Duodenal mucosa (tissue), 2 donors: ENCODE measurements at regions not wholly inside any gene's neighbourhood (a gene's known extent, or its start where the extent isn't known, plus 50 kb on each side); places are given as distances from the start of the nearest gene placed in this dataset.

ENCODE experiments used
- H3K27ac ChIP-seq: one replicate; pipeline ENCODE4 v1.7.0; 2013; ENCODE audit warnings: low read depth, low read length
- H3K27me3 ChIP-seq, 2 donors: one replicate each; pipeline ENCODE4 v1.7.0; 2013; ENCODE audit warnings: low read length in 2 of 2, control low read depth in 1 of 2; ENCODE audit not compliant: insufficient read depth in 2 of 2, control insufficient read depth in 1 of 2
- H3K36me3 ChIP-seq, 2 donors: one replicate each; pipeline ENCODE4 v1.7.0; 2013; ENCODE audit warnings: low read length in 2 of 2, control low read depth in 1 of 2; ENCODE audit not compliant: insufficient read depth in 2 of 2, control insufficient read depth in 1 of 2
- H3K4me1 ChIP-seq, 2 donors: one replicate each; pipeline ENCODE4 v1.7.0; 2013; ENCODE audit warnings: low read length in 2 of 2, control low read depth in 1 of 2; ENCODE audit not compliant: insufficient read depth in 2 of 2, control insufficient read depth in 1 of 2
- H3K4me3 ChIP-seq, 2 donors: one replicate each; pipeline ENCODE4 v1.7.0; 2013; ENCODE audit warnings: low read length in 2 of 2, low read depth in 1 of 2
- H3K9ac ChIP-seq, 2 donors: one replicate each; pipeline ENCODE4 v1.7.0; 2013; ENCODE audit warnings: low read length in 2 of 2, low read depth in 1 of 2
- H3K9me3 ChIP-seq, 2 donors: one replicate each; pipeline ENCODE4 v1.7.0; 2013; ENCODE audit warnings: low read length in 2 of 2, control low read depth in 1 of 2; ENCODE audit not compliant: control insufficient read depth in 1 of 2

GRCh38 chr14:42353315-42353714 lies 746.6 kb downstream of the LRFN5 start:
- no peak overlapping the region for H3K4me3 ChIP-seq
- no peak overlapping the region for H3K27ac ChIP-seq
- H3K9me3 ChIP-seq = no peaks in the 10 kb centered on the region
- H3K27me3 ChIP-seq = no peaks in the 10 kb centered on the region
- H3K4me1 ChIP-seq = no peaks in the 10 kb centered on the region
- H3K36me3 ChIP-seq = no peaks in the 10 kb centered on the region
- no peak overlapping the region for H3K9ac ChIP-seq

GRCh38 chr14:42335918-42336317 lies 729.2 kb downstream of the LRFN5 start:
- Histone ChIP-seq H3K27ac (no peak overlapping the region), H3K9me3 (peaks cover 5 to 11% of the 10 kb centered on the region in 2 donors), H3K4me1 (no peaks in the 10 kb centered on the region), H3K27me3 (no peaks in the 10 kb centered on the region), H3K36me3 (no peaks in the 10 kb centered on the region), H3K4me3 (no peak overlapping the region), H3K9ac (no peak overlapping the region)

- no peak overlapping the region for H3K4me3 ChIP-seq
- H3K4me1 ChIP-seq = no peaks in the 10 kb centered on the region
- no peaks in the 10 kb centered on the region for H3K36me3 ChIP-seq
- peaks cover 5 to 11% of the 10 kb centered on the region in 2 donors for H3K9me3 ChIP-seq
- no peak overlapping the region for H3K9ac ChIP-seq
- no peaks in the 10 kb centered on the region for H3K27me3 ChIP-seq
- no peak overlapping the region for H3K27ac ChIP-seq
Observed at GRCh38 chr14:42334931-42335330, 728.3 kb downstream of the LRFN5 start.

- H3K36me3 ChIP-seq = no peaks in the 10 kb centered on the region
- no peak overlapping the region for H3K27ac ChIP-seq
- H3K27me3 ChIP-seq = no peaks in the 10 kb centered on the region
- no peaks in the 10 kb centered on the region for H3K4me1 ChIP-seq
- H3K4me3 ChIP-seq = no peak overlapping the region
- H3K9me3 ChIP-seq = peaks cover 0 to 10% of the 10 kb centered on the region in 2 donors
- no peak overlapping the region for H3K9ac ChIP-seq
Observed at GRCh38 chr14:42323426-42323825, 716.8 kb downstream of the LRFN5 start.

- Histone ChIP-seq H3K27ac (no peak overlapping the region), H3K4me1 (no peaks in the 10 kb centered on the region), H3K27me3 (no peaks in the 10 kb centered on the region)
Observed at GRCh38 chr14:42322531-42323284, 716.0 kb downstream of the LRFN5 start.

GRCh38 chr14:42319996-42320395 lies 713.3 kb downstream of the LRFN5 start:
- H3K4me3 ChIP-seq = no peak overlapping the region
- peaks cover 0 to 2% of the 10 kb centered on the region in 2 donors for H3K9me3 ChIP-seq
- H3K4me1 ChIP-seq = no peaks in the 10 kb centered on the region
- no peaks in the 10 kb centered on the region for H3K27me3 ChIP-seq
- no peak overlapping the region for H3K27ac ChIP-seq
- no peaks in the 10 kb centered on the region for H3K36me3 ChIP-seq
- no peak overlapping the region for H3K9ac ChIP-seq

More at GRCh38 chr14:42322531-42323284, 716.0 kb downstream of the LRFN5 start:
- H3K9ac ChIP-seq = no peak overlapping the region
- H3K4me3 ChIP-seq = no peak overlapping the region
- H3K9me3 ChIP-seq = peaks cover 0 to 10% of the 10 kb centered on the region in 2 donors
- no peaks in the 10 kb centered on the region for H3K36me3 ChIP-seq

- H3K4me3 ChIP-seq = no peak overlapping the region
- H3K27ac ChIP-seq = no peak overlapping the region
Observed at GRCh38 chr14:42316693-42317092, 710.0 kb downstream of the LRFN5 start.

GRCh38 chr14:42311876-42312275 lies 705.2 kb downstream of the LRFN5 start:
- H3K9me3 ChIP-seq = peaks cover 24 to 31% of the 10 kb centered on the region in 2 donors
- H3K36me3 ChIP-seq = no peaks in the 10 kb centered on the region
- H3K4me3 ChIP-seq = no peak overlapping the region
- H3K27ac ChIP-seq = no peak overlapping the region
- H3K9ac ChIP-seq = no peak overlapping the region
- H3K4me1 ChIP-seq = no peaks in the 10 kb centered on the region
- H3K27me3 ChIP-seq = no peaks in the 10 kb centered on the region

More at GRCh38 chr14:42316693-42317092, 710.0 kb downstream of the LRFN5 start:
- Histone ChIP-seq H3K27me3 (no peaks in the 10 kb centered on the region), H3K9me3 (peaks cover 6 to 8% of the 10 kb centered on the region in 2 donors), H3K4me1 (no peaks in the 10 kb centered on the region), H3K9ac (no peak overlapping the region), H3K36me3 (no peaks in the 10 kb centered on the region)

GRCh38 chr14:42307239-42307825 lies 700.7 kb downstream of the LRFN5 start:
- no peak overlapping the region for H3K4me3 ChIP-seq
- H3K4me1 ChIP-seq = no peaks in the 10 kb centered on the region
- peaks cover 17 to 29% of the 10 kb centered on the region in 2 donors for H3K9me3 ChIP-seq
- H3K36me3 ChIP-seq = no peaks in the 10 kb centered on the region
- H3K9ac ChIP-seq = no peak overlapping the region
- no peak overlapping the region for H3K27ac ChIP-seq
- H3K27me3 ChIP-seq = no peaks in the 10 kb centered on the region

- H3K36me3 ChIP-seq = no peaks in the 10 kb centered on the region
- no peaks in the 10 kb centered on the region for H3K27me3 ChIP-seq
- no peak overlapping the region for H3K4me3 ChIP-seq
- peaks cover 0 to 10% of the 10 kb centered on the region in 2 donors for H3K9me3 ChIP-seq
- no peak overlapping the region for H3K27ac ChIP-seq
- H3K9ac ChIP-seq = no peak overlapping the region
- H3K4me1 ChIP-seq = no peaks in the 10 kb centered on the region
Observed at GRCh38 chr14:42299692-42300091, 693.0 kb downstream of the LRFN5 start.
